Lower leg skin (tissue), 4 donors: ENCODE measurements at regions not wholly inside any gene's neighbourhood (a gene's known extent, or its start where the extent isn't known, plus 50 kb on each side); places are given as distances from the start of the nearest gene placed in this dataset.
"Not testable (repeated sequence)": the region's sequence is repeated elsewhere in the genome, so short reads cannot be mapped to it uniquely, and the experiment has no call there.

Experiments used
- DNase-seq, 2 donors: peaks; one replicate each; pipeline ENCODE4 v3.0.0-alpha.2; 2019; ENCODE audit warnings: low spot score in 2 of 2
- H3K4me3 ChIP-seq: fragments of 200-600 bp; sonication (generic); 2 replicates; pipeline ENCODE4 v1.5.1; 2017; ENCODE audit warnings: mild to moderate bottlenecking, low read depth; ENCODE audit not compliant: poor library complexity, severe bottlenecking
- CTCF ChIP-seq, 3 donors: fragments of 450-650 bp; IDR thresholded peaks; one replicate each; pipeline ENCODE4 v1.5.1; 2016; ENCODE audit warnings: antibody characterized with exemption in 3 of 3, mild to moderate bottlenecking in 3 of 3, moderate library complexity in 2 of 3
- POLR2A ChIP-seq, 2 donors: fragments of 450-650 bp; IDR thresholded peaks; one replicate each; pipeline ENCODE4 v1.6.1; 2016 to 2017; ENCODE audit warnings: antibody characterized with exemption in 2 of 2, mild to moderate bottlenecking in 1 of 2, moderate library complexity in 1 of 2
- WGBS, 2 donors: methylation state at CpG; one replicate each; pipeline ENCODE4 v1.1.5; 2018; 5-methylcytosine and 5-hydroxymethylcytosine counted together
- intact Hi-C: fragments of 100-400 bp; cut with DNase I; formaldehyde crosslinking; loops from one replicate; pipeline ENCODE4 v1.15.0; 2023; ENCODE audit warnings: low total_unique reads

DNA sequence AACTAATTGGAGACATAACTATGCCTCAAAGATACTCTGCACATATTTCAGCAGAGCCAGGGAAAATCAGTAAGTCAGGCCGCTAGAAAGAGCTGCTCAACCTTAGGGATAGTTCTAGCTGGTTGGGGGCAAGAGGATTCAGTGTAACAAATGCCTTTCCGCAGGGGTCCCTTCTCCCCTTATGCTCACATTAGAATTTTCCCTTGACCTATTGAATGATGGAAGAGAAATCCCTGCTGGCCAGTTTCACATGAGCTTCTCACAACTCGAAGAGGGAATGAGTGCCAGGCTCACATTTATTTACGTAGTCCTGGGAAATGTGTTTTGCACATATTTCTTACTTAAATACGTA lies 66.2 kb upstream of the USP9X start:
- TF ChIP-seq POLR2A (IDR thresholded peaks at IDR 0.05) = no peak
- WGBS, 2 donors = 78 to 91% methylated on average over 5 of the region's 5 CpGs
- DNase-seq = no peak
- intact Hi-C loops = no loop called here
- H3K4me3 ChIP-seq = no peak overlapping the region

DNA sequence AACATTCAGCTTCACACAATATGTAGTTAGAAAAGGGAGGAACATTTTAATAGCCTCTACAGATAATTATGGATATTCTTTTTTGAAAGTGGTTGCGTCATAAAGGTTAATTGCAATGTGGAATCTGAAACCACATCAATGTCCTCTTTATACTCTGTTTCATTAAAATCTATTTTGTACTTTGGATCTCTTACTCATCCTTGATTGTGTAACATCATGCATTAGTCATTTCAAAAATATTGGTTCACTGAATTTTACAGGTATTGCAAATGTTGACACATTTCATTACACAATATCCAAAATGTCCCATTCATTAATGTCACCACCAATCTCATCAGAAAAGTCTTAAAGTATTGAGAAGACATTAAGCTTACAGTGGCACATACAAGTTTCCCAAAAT lies 62.7 kb upstream of the USP9X start:
- no peak for DNase-seq
- no peak for TF ChIP-seq POLR2A (IDR thresholded peaks at IDR 0.05)
- no peak for TF ChIP-seq CTCF (IDR thresholded peaks at IDR 0.05)
- WGBS, 2 donors = 40 to 53% methylated on average over 1 of the region's 1 CpG
- no peak overlapping the region for H3K4me3 ChIP-seq
- intact Hi-C loops = no loop called here

DNA sequence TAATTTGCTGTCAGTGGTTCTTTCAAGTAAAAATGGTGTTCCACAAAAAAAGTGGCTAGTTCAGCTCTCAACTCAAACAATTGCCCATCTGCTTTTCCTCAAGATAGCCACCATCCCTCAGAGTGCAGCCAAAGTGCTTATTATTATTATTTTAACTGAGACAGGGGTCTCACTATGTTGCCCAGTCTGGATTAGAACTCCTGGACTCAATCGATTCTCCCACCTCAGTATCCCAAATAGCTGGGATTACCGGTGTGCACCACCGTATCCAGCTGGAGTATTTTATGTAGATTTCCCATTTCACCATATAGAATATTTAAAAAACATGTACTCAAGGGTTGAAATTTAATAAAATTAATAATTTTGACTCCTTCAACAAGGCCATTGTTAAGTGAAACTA lies 62.1 kb upstream of the USP9X start:
- H3K4me3 ChIP-seq = no peak overlapping the region
- intact Hi-C loops = no loop called here
- TF ChIP-seq POLR2A (IDR thresholded peaks at IDR 0.05) (no peak), CTCF (IDR thresholded peaks at IDR 0.05) (no peak)
- 92 to 98% methylated on average over 3 of the region's 3 CpGs for WGBS, 2 donors
- DNase-seq = no peak

DNA sequence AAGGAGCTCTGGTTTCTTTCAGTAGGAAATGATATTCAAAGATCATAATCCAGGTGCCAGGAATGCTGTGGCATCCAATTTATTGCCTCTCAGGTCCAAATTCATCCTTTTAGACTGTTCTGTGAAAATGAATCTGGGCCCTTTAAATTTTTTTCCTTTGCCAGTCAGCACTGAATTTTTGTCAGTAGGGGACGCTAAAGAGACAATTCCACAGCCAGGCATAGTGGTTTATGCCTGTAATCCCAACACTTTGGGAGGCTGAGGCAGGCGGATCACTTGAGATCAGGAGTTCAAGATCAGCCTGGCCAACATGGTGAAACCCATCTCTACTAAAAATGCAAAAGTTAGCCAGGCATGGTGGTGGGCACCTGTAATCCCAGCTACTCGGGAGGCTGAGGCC lies 60.9 kb upstream of the USP9X start:
- intact Hi-C loops = not testable (repeated sequence)
- 68 to 78% methylated on average over 3 of the region's 3 CpGs for WGBS, 2 donors

DNA sequence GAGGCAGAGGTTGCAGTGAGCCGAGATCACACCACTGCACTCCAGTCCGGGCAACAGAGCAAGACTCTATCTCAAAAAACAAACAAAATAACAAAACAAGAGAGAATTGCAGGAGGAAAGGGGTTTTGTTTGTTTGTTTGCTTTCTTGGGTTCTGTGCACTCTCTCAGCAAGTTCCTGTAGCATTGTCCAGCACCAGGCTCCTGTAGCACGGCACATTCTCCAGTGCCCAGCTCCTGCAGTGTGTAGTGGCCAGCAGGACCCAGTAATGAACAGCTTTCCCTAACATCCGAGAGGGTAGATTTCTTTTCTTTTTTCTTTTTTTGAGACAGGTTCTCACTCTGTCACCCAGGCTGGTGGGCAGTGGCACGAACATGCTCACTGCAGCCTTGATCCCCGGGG lies 60.5 kb upstream of the USP9X start:
- TF ChIP-seq CTCF (IDR thresholded peaks at IDR 0.05) = no peak
- TF ChIP-seq POLR2A (IDR thresholded peaks at IDR 0.05) = no peak
- WGBS, 2 donors = 79 to 94% methylated on average over 6 of the region's 6 CpGs
- no peak overlapping the region for H3K4me3 ChIP-seq
- intact Hi-C loops = no loop called here
- no peak for DNase-seq

More for the DNA sequence above, 60.9 kb upstream of the USP9X start:
- H3K4me3 ChIP-seq = not testable (repeated sequence)
- peak in 1 of 2 donors; percentile 8 for DNase-seq

GRCh38 chrX:41025926-41026701 lies 59.1 kb upstream of the USP9X start:
- DNase-seq = peak in 1 of 2 donors; percentile 52
- H3K4me3 ChIP-seq = no peak overlapping the region
- TF ChIP-seq CTCF (IDR thresholded peaks at IDR 0.05) (no peak), POLR2A (IDR thresholded peaks at IDR 0.05) (no peak)
- intact Hi-C loops = no loop called here
- WGBS, 2 donors = 38 to 74% methylated on average over 13 of the region's 13 CpGs

DNA sequence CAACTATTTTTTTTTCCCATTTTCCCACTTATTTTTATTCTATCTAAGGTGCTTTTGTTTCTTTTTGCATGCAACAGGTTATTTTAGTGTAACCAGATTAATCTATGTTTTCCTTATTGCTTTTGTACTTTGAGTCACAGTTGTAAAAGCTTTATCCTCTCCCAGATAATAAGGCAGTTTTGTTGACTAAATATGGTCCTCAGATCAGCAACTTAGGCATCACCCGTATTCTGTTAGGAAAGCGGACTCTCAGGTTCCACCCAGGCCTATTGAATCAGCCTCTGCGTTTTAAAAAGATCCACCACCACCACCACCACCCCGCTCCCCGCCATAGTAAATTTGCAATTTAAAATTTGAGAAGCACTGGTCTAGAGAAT lies 58.6 kb upstream of the USP9X start:
- TF ChIP-seq POLR2A (IDR thresholded peaks at IDR 0.05) (no peak), CTCF (IDR thresholded peaks at IDR 0.05) (no peak)
- WGBS, 2 donors = 38 to 76% methylated on average over 5 of the region's 5 CpGs
- DNase-seq = no peak
- intact Hi-C loops = no loop called here
- H3K4me3 ChIP-seq = no peak overlapping the region
